ENCODE measurements at regions not wholly inside any gene's neighbourhood (a gene's known extent, or its start where the extent isn't known, plus 50 kb on each side); places are given as distances from the start of the nearest gene placed in this dataset.

- DNase-seq: no peak
These were observed 287.4 kb downstream of the BRD1 start for GRCh38 chr22:49540084-49540912.

GRCh38 chr22:49538006-49538405 lies 289.7 kb downstream of the BRD1 start:
- no peak for DNase-seq

GRCh38 chr22:49536571-49537131 lies 291.0 kb downstream of the BRD1 start:
- no peak for DNase-seq

- no peak for DNase-seq
These were observed 292.0 kb downstream of the BRD1 start for GRCh38 chr22:49535527-49536125.

- DNase-seq: no peak
These were observed 292.5 kb downstream of the BRD1 start for GRCh38 chr22:49535126-49535525.

GRCh38 chr22:49534386-49534785 lies 293.3 kb downstream of the BRD1 start:
- no peak for DNase-seq

GRCh38 chr22:49533886-49534285 lies 293.8 kb downstream of the BRD1 start:
- DNase-seq: no peak

- DNase-seq: no peak
These were observed 294.5 kb downstream of the BRD1 start for GRCh38 chr22:49532869-49533802.

GRCh38 chr22:49531368-49531791 lies 296.3 kb downstream of the BRD1 start:
- DNase-seq: no peak

- DNase-seq: no peak
These were observed 296.9 kb downstream of the BRD1 start for GRCh38 chr22:49530671-49531367.

GRCh38 chr22:49528420-49528720 lies 299.3 kb downstream of the BRD1 start:
- DNase-seq: no peak

GRCh38 chr22:49527611-49528419 lies 299.9 kb downstream of the BRD1 start:
- DNase-seq: no peak

- no peak for DNase-seq
These were observed 301.7 kb downstream of the BRD1 start for GRCh38 chr22:49525801-49526535.

- DNase-seq: no peak
These were observed 302.3 kb downstream of the BRD1 start for GRCh38 chr22:49525360-49525759.

GRCh38 chr22:49524362-49524761 lies 303.3 kb downstream of the BRD1 start:
- no peak for DNase-seq

GRCh38 chr22:49523374-49524008 lies 304.2 kb downstream of the BRD1 start:
- no peak for DNase-seq

GRCh38 chr22:49522582-49523373 lies 304.9 kb downstream of the BRD1 start:
- no peak for DNase-seq

GRCh38 chr22:49521787-49522224 lies 305.9 kb downstream of the BRD1 start:
- DNase-seq: no peak

GRCh38 chr22:49519117-49519737 lies 308.4 kb downstream of the BRD1 start:
- no peak for DNase-seq

Measured in NCI-H1048 (cell line).